Caco-2 (cell line): ENCODE measurements at regions not wholly inside any gene's neighbourhood (a gene's known extent, or its start where the extent isn't known, plus 50 kb on each side); places are given as distances from the start of the nearest gene placed in this dataset.

ENCODE experiments used
- BruUV-seq: library from RNA; stranded (reverse); fragments of 400-500 nt; replicated peaks from 2 replicates; lab custom pipeline; 2021; lab: Mats Ljungman, UMichigan
- CTCF ChIA-PET: fragments of 300-600 bp; sonication (Branson Sonifier 250); formaldehyde crosslinking; loops from one replicate; lab custom pipeline; 2022; ENCODE audit warnings: antibody characterized with exemption; lab: Charles Lee
- POLR2A ChIA-PET: fragments of 300-600 bp; sonication (Branson Sonifier 250); formaldehyde crosslinking; loops from one replicate; lab custom pipeline; 2022; ENCODE audit warnings: antibody characterized with exemption; lab: Charles Lee
- DNase-seq, 2 experiments: peaks; one replicate each; pipeline versions ENCODE4 v3.0.0 to v3.0.0-alpha.2; 2020 to 2022
- H3K27me3 ChIP-seq: replicated peaks from 2 replicates; pipeline ENCODE4 v1.6.0; 2011; ENCODE audit warnings: low read length; ENCODE audit not compliant: control insufficient read depth, insufficient read depth
- H3K36me3 ChIP-seq: 2 replicates; pipeline ENCODE4 v1.5.1; 2011; ENCODE audit warnings: low read length; ENCODE audit not compliant: control insufficient read depth, insufficient read depth
- H3K4me1 ChIP-seq: fragments of 250-450 bp; sonication (Bioruptor Pico); 2 replicates; pipeline ENCODE4 v1.5.1; 2020; ENCODE audit warnings: mild to moderate bottlenecking
- H3K4me3 ChIP-seq: 2 replicates; pipeline ENCODE4 v1.5.1; 2011; ENCODE audit warnings: low read depth, mild to moderate bottlenecking, control low read depth, low read length
- H3K9me3 ChIP-seq: fragments of 250-450 bp; sonication (Bioruptor Pico); 2 replicates; pipeline ENCODE4 v1.5.1; 2020; ENCODE audit warnings: mild to moderate bottlenecking, moderate library complexity
- H3K27ac Mint-ChIP-seq: one replicate; pipeline ENCODE4 v1.8.0; 2022; ENCODE audit warnings: mixed read lengths; ENCODE audit not compliant: unreplicated experiment
- H3K27me3 Mint-ChIP-seq: one replicate; pipeline ENCODE4 v1.8.0; 2022; ENCODE audit warnings: mixed read lengths; ENCODE audit not compliant: insufficient read depth, unreplicated experiment
- H3K36me3 Mint-ChIP-seq: one replicate; pipeline ENCODE4 v1.8.0; 2022; ENCODE audit warnings: mild to moderate bottlenecking, mixed read lengths; ENCODE audit not compliant: insufficient read depth, unreplicated experiment
- H3K4me1 Mint-ChIP-seq: one replicate; pipeline ENCODE4 v1.8.0; 2022; ENCODE audit warnings: low read depth, mixed read lengths; ENCODE audit not compliant: unreplicated experiment
- H3K4me3 Mint-ChIP-seq: one replicate; pipeline ENCODE4 v1.8.0; 2022; ENCODE audit warnings: mild to moderate bottlenecking, moderate library complexity, mixed read lengths; ENCODE audit not compliant: unreplicated experiment
- H3K9me3 Mint-ChIP-seq: one replicate; pipeline ENCODE4 v1.8.0; 2022; ENCODE audit warnings: mixed read lengths; ENCODE audit not compliant: unreplicated experiment
- CTCF ChIP-seq, 2 experiments: fragments of 200-600 bp in 1 of 2; IDR thresholded peaks; 1 replicate in 1 of 2; 2 replicates in 1 of 2; pipeline versions ENCODE4 v1.5.1 to v1.8.0; 2011 to 2022; ENCODE audit warnings: antibody characterized with exemption in 1 of 2, control low read depth in 1 of 2, inconsistent platforms in 1 of 2, low read depth in 1 of 2, low read length in 1 of 2, mild to moderate bottlenecking in 1 of 2, moderate library complexity in 1 of 2; ENCODE audit not compliant: insufficient read depth in 1 of 2, severe bottlenecking in 1 of 2, unreplicated experiment in 1 of 2
- intact Hi-C: fragments of 100-400 bp; cut with micrococcal nuclease; formaldehyde crosslinking; loops from one replicate; pipeline ENCODE4 v1.10.0; 2022; ENCODE audit not compliant: unreplicated experiment

- H3K36me3 Mint-ChIP-seq, result no peaks in the 10 kb centered on the region
- H3K9me3 ChIP-seq, result no peaks in the 10 kb centered on the region
- ChIA-PET POLR2A (no interaction called here), CTCF (no interaction called here)
- H3K27me3 Mint-ChIP-seq, result no peaks in the 10 kb centered on the region
- H3K4me3 Mint-ChIP-seq, result no peak overlapping the region
- peaks cover 7% of the 10 kb centered on the region for H3K4me1 Mint-ChIP-seq
- no peak for TF ChIP-seq CTCF (IDR thresholded peaks at IDR 0.05; ENCODE audit: insufficient read depth in 1 of 2, low read depth in 1 of 2, low read length in 1 of 2, severe bottlenecking in 1 of 2, unreplicated experiment in 1 of 2)
- no peaks in the 10 kb centered on the region for H3K9me3 Mint-ChIP-seq
- H3K27me3 ChIP-seq, result no peaks in the 10 kb centered on the region
- H3K27ac Mint-ChIP-seq, result no peak overlapping the region
- H3K36me3 ChIP-seq, result no peaks in the 10 kb centered on the region
- no peaks in the 10 kb centered on the region for H3K4me1 ChIP-seq
- BruUV-seq, result no TSS peak
- no peak for DNase-seq
- intact Hi-C loops, result no loop called here
- H3K4me3 ChIP-seq, result no peak overlapping the region
Observed at GRCh38 chrX:117138070-117138469, 675.3 kb upstream of the CT83 start.

- TF ChIP-seq CTCF (IDR thresholded peaks at IDR 0.05; ENCODE audit: insufficient read depth in 1 of 2, low read depth in 1 of 2, low read length in 1 of 2, severe bottlenecking in 1 of 2, unreplicated experiment in 1 of 2), result no peak
- no peaks in the 10 kb centered on the region for H3K9me3 ChIP-seq
- no peaks in the 10 kb centered on the region for H3K27me3 ChIP-seq
- H3K36me3 ChIP-seq, result no peaks in the 10 kb centered on the region
- Mint-ChIP-seq H3K4me1 (peaks cover 7% of the 10 kb centered on the region), H3K9me3 (peaks cover 5% of the 10 kb centered on the region), H3K27ac (no peak overlapping the region), H3K36me3 (no peaks in the 10 kb centered on the region), H3K4me3 (no peak overlapping the region), H3K27me3 (no peaks in the 10 kb centered on the region)
- H3K4me1 ChIP-seq, result no peaks in the 10 kb centered on the region
- ChIA-PET POLR2A (no interaction called here), CTCF (no interaction called here)
- BruUV-seq, result no TSS peak
- intact Hi-C loops, result no loop called here
- no peak for DNase-seq
- H3K4me3 ChIP-seq, result no peak overlapping the region
Observed at GRCh38 chrX:117134983-117135382, 672.2 kb upstream of the CT83 start.

- Mint-ChIP-seq H3K27ac (no peak overlapping the region), H3K4me3 (no peak overlapping the region), H3K27me3 (no peaks in the 10 kb centered on the region), H3K9me3 (peaks cover 15% of the 10 kb centered on the region), H3K36me3 (no peaks in the 10 kb centered on the region), H3K4me1 (no peaks in the 10 kb centered on the region)
- no peaks in the 10 kb centered on the region for H3K4me1 ChIP-seq
- no peaks in the 10 kb centered on the region for H3K9me3 ChIP-seq
- no peak for TF ChIP-seq CTCF (IDR thresholded peaks at IDR 0.05; ENCODE audit: insufficient read depth in 1 of 2, low read depth in 1 of 2, low read length in 1 of 2, severe bottlenecking in 1 of 2, unreplicated experiment in 1 of 2)
- no peaks in the 10 kb centered on the region for H3K27me3 ChIP-seq
- no peaks in the 10 kb centered on the region for H3K36me3 ChIP-seq
- no peak overlapping the region for H3K4me3 ChIP-seq
- CTCF ChIA-PET, result no interaction called here
- intact Hi-C loops, result no loop called here
- POLR2A ChIA-PET, result no interaction called here
- BruUV-seq, result no TSS peak
- no peak for DNase-seq
Observed at GRCh38 chrX:117120700-117121099, 657.9 kb upstream of the CT83 start.
